OCI-M1 (cell line): ENCODE measurements at regions not wholly inside any gene's neighbourhood (a gene's known extent, or its start where the extent isn't known, plus 50 kb on each side); places are given as distances from the start of the nearest gene placed in this dataset.
"Not testable (repeated sequence)": the region's sequence is repeated elsewhere in the genome, so short reads cannot be mapped to it uniquely, and the experiment has no call there.

Experiments
- DNase-seq: peaks from one replicate; lab custom pipeline; 2025; lab: John Stamatoyannopoulos, UW

- no peak for DNase-seq
These were observed 287.9 kb downstream of the LTN1 start for GRCh38 chr21:28704746-28705145.

GRCh38 chr21:28703861-28704260, 288.8 kb downstream of the LTN1 start:
- no peak for DNase-seq

- DNase-seq = peak; percentile 4
These were observed 292.9 kb downstream of the LTN1 start for GRCh38 chr21:28699596-28700259.

- no peak for DNase-seq
These were observed 293.5 kb downstream of the LTN1 start for GRCh38 chr21:28699186-28699585.

DNA sequence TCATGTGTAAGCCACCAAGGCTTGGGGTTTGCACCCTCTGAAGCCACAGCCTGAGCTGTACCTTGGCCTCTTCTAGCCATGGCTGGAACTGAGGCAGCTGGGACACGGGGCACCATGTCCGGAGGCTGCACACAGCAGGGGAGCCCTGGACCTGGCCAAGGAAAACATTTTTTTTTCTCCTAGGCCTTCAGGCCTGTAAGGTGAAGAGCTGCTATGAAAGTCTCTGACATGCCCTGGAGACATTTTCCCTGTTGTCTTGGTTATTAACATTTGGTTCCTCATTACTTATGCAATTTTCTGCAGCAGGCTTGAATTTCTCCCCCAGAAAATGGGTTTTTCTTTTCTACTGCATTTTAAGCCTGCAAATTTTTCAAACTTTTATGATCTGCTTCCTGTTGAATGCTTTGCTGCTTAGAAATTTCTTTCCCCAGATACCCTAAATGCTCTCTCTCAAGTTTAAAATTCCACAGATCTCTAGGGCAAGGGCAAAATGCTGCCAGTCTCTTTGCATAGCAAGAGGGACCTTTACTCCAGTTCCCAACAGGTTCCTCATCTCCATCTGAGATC, 295.8 kb downstream of the LTN1 start:
- no peak for DNase-seq

DNA sequence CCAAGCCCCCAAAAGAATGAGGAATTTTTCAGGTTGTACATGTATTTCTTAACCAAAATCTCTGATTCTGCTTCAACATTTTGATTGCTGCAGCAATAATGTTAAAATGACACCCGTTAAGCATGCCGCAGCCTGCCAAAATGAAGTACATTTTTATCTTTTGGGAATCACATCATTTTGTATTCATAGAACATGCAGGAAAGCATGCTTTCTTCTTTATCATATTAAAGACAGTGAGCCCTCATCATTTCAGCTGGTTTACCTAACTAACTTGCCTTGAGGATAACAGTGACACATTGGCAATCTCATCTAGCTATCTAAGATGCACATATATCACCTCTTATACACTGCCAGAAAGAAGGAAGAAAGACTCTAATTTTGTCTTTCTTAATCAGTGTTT, 299.2 kb downstream of the LTN1 start:
- DNase-seq = no peak

GRCh38 chr21:28690196-28690595, 302.5 kb downstream of the LTN1 start:
- DNase-seq = no peak

- no peak for DNase-seq
These were observed 304.3 kb downstream of the LTN1 start for GRCh38 chr21:28688381-28688780.

GRCh38 chr21:28687586-28687985, 305.1 kb downstream of the LTN1 start:
- no peak for DNase-seq

DNA sequence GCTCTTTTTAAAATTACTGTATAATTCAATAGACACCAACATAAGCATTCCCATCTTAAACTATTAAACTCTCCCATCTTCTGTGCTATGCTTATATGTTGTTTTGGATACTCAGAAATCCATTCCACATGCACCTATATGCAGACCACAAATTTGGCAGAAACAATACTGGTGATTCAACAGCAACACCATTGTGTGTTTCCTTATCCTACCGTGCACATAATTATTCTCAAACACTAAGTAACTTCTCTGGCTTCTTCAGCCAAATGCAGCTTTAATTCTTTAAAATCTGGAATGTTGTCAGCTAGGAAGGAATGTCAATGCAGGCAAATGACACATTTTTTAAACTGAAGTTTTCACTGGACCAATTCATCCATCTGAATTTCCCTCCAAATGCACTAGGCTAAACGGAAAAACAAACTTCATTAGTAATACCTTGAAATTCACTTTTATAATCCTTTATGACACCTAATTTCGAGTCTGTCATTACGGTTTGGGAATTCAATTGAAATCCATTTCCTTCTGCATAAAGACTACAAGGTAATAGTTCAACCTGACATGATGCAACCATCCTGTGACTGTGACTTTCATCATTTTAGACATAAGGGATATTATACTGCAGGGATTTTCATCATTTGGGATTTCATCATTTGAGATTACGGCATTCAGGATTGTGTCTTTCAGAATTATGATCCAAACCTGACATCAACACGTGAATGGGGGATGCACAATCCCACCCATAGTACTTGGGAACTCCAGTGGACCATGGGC, 308.5 kb downstream of the LTN1 start:
- DNase-seq = no peak

- DNase-seq = not testable (repeated sequence)
These were observed 309.8 kb downstream of the LTN1 start for GRCh38 chr21:28682884-28683283.

- DNase-seq = not testable (repeated sequence)
These were observed 315.6 kb downstream of the LTN1 start for GRCh38 chr21:28677096-28677495.

- DNase-seq = no peak
These were observed 317.2 kb downstream of the LTN1 start for GRCh38 chr21:28675331-28676041.

DNA sequence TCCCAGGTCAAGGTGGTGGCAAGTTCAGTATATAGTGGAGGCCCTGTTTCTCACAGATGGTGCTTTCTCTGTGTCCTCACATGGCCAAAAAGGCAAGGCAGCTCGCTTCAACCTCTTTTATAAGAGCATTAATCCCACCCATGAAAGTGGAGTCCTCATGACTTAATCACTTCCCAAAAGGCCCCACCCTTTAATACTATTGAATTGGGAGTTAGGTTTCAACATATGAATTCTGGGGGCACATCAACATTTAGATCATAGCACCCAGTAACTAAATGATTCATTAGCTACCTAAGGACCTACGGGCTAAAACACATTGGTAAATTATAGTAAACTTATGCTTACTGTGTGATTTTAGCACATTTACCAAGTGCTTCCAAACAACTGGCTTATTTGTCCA, 317.9 kb downstream of the LTN1 start:
- no peak for DNase-seq

- no peak for DNase-seq
These were observed 321.0 kb downstream of the LTN1 start for GRCh38 chr21:28671549-28672195.

DNA sequence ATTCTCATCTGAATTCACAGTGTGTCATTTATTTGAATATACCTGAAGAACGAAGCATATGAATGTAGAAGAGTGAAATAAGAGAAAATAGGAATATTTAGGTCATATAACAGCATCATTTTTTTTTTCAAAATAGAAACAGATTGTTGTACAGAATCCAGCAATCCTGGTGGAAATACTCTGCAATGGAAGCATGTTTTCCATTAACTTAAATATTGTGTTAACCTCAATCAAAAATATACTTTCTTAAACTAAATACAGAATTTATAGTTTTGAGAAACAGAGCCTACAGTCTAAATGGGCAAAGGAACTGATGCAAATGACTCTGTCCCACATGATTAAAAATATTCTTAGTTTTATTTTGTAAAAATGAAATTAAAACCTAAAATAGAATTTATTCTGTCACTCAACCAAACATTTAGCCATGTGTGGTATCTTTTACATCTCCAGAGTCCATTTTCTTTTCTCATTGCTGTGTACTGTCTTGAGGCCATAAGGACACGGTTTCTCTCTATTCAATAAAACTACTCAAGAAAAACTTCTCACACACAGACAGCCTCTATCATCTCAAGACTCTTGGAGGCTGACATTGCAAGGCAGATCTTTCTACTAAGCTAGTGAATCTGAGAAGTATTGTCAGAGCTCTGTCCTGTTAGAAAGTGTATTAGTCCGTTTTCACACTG, 322.6 kb downstream of the LTN1 start:
- no peak for DNase-seq

- peak; percentile 39 for DNase-seq
These were observed 323.4 kb downstream of the LTN1 start for GRCh38 chr21:28669321-28669720.

DNA sequence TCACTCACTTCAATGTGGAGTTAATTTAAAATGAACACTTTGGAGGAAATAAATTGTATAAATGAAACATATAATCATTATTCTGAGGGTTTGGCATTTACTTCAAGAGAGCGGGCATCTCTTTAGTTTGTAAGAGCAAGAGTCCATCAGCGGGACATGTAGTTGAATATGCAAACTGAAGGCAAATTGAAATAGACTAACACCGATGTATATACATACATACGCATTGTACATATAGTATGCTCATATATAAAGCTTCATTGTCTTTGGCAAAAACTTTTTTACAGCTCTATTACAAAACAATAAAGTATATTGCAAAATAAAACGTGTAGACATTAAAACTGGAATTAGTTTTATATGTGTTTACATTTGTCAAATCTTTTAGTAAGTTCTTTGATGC, 328.9 kb downstream of the LTN1 start:
- no peak for DNase-seq

DNA sequence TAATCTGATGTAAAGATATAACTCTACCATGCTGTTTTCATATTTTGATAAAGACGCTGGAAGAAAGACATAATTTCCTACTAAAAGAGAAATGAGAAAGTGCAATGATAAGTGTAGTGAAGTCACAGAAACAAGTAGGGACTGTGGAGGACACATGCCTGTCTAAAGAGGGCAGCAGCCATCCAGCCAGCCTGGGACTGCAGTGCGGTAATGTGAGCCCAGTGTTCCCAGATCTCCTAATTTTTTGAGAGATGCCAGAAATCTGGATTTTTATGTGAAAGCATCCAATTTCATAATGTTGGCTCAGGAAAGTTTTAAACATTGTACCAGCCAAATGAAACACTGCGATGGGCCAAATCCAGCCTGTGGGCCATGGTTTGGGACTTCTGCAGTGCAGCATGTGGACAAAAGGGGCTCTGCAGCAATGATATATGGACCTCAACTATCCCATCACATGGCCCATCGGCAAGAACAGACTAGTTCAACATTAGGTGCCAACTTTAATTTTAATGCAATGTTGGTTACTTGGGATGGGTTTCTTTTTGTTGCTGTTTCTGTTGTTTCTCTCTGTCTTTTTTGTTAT, 329.5 kb downstream of the LTN1 start:
- DNase-seq = no peak

- DNase-seq = no peak
These were observed 335.1 kb downstream of the LTN1 start for GRCh38 chr21:28657566-28657965.

DNA sequence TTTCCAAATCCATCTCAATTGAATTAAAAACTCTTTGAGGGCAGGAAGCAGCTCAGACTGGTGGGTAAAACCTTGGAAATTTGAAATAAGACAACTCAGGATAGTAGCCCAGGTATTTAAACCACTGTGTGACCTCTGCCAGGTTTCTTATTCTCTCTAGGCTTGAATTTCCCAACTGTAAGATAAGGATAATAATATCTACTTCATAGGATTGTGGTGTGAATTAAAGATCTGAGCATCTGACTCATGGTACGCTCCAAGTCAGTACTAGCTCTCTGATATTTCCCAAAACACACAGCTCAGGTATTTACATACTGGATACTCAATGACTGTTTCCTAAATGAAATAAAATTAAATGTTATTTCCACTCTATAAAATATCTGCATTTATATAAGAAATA, 337.2 kb downstream of the LTN1 start:
- no peak for DNase-seq
